ENCODE measurements at regions not wholly inside any gene's neighbourhood (a gene's known extent, or its start where the extent isn't known, plus 50 kb on each side); places are given as distances from the start of the nearest gene placed in this dataset.
"Not testable (repeated sequence)": the region's sequence is repeated elsewhere in the genome, so short reads cannot be mapped to it uniquely, and the experiment has no call there.

GRCh38 chr18:2186967-2187366 is 384.3 kb downstream of the METTL4 start:
- DNase-seq = no peak

DNA sequence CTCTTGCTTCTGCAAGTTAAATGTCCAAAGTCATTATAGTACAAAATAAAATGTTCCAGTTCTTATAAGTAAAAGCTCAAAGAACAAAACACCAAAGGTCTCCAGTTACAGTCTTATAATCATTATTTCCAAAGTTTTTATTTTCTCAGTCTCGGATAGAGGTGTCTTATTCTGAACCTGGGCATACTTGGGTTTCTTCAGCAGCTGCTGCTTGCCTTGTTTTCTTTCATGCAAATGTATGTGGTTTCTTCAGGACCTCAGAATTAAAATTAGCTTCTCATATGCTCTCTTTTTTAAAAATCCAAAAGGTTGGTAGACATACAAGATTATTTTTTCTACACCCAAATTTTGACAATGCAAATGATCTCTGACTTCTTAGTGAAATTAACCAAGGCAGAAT is 383.0 kb downstream of the METTL4 start:
- DNase-seq = no peak

- no peak for DNase-seq
Observed at GRCh38 chr18:2191180-2191790, 380.0 kb downstream of the METTL4 start.

GRCh38 chr18:2192562-2192961 is 378.7 kb downstream of the METTL4 start:
- DNase-seq = no peak

DNA sequence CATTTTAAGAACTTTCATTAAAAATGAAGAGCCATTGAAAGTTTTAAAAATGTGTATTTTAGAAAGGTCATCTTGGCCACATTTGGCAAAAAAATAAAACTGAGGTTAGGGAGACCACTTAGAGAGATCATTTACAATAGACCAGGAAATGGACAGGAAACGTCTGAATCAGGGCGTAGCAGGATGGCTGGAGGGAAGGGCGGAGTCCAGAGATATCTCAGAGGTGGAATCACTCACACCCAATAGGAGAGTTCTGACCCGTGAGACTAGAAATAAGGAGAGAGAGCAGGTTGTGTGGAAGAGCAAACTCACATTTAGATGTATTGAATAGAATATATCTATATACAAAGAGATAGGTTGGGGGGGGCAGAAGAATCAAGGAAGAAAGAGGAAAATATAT is 373.4 kb downstream of the METTL4 start:
- DNase-seq = no peak

GRCh38 chr18:2199060-2199459 is 372.2 kb downstream of the METTL4 start:
- no peak for DNase-seq

- no peak for DNase-seq
Observed at GRCh38 chr18:2201036-2201600, 370.2 kb downstream of the METTL4 start.

DNA sequence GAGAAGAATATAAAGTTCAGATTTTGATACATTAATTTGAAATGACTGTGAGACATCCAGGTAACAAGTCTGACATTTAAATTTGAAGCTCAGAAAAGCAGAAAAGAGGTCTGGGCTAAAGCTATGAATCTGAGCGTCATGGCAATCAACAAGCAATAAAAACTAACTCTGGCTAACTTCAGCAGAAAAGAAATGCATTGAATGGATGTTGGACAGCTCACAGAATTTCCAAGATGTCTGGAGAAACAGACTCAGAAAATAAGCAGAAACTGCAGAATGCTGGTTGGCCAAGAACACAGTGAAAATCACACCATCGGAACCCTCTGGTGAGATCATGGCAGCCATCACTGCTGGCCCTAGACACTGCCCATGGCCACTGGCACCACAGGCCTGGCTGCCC is 366.6 kb downstream of the METTL4 start:
- DNase-seq = no peak

- no peak for DNase-seq
Observed at GRCh38 chr18:2207294-2207693, 364.0 kb downstream of the METTL4 start.

DNA sequence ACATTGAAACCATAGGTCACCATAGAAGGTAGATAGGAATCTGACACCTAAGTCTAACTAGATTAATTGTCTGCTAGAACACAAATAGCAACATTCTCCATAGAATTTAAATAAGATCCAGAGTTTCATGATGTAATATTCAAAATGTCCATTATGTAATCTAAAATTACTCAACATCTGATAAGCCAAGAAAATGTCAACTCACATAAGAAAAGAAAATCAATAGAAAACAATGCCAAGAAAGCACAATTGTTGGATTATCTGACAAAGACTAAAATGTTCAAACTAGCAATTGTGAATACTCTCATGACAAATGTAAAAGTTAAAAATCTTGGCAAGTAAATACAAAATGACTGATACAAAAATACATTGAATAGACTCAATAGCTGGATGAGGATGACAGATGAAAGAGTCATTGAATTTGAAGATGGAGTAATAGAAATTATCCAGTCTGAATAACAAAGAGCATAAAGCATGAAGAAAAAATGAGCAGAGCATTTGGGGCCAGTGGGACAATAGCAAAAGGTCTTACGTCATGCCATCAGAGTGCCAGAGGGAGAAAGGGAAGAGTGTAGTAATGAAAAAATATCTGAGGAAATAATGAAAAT is 358.6 kb downstream of the METTL4 start:
- no peak for DNase-seq

- no peak for DNase-seq
Observed at GRCh38 chr18:2213905-2214304, 357.4 kb downstream of the METTL4 start.

DNA sequence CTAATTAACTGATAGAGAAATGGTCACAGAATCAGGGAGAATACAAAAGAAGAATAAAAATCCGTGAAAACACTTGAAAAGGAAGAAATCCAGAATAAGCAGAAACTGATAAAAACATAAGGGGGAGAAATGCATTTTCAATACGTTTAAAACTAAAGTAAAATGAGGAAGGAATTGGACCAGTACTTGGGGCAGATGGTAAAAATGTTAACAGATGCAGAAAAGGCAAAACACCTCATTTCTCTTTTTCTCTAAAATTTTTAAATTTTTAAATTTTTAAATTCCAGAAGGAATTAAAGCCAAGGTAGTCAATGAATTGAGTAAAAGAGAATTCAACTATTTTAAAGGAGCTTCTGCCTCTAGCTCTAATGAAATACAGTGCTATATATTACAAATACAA is 353.9 kb downstream of the METTL4 start:
- no peak for DNase-seq

- no peak for DNase-seq
Observed at GRCh38 chr18:2218101-2218500, 353.2 kb downstream of the METTL4 start.

DNA sequence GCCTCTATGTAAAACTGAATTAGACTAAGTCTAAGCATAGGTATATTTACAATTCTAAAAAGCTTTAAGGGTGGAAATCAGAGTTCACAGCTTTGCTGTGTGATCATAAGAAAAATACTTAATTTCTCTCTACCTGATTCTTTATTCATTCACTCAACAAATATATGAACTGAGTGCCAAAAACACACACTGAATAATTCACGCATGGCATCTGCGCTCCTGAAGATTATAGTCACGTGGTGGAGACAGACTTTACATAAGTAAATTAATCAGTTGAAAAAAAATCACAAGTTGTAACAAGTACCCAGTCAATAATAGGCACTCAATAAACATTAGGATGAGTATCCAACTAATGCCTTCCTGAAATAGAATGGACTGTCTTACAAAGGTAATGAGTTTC is 351.6 kb downstream of the METTL4 start:
- no peak for DNase-seq

- DNase-seq = no peak
Observed at GRCh38 chr18:2222270-2223185, 348.8 kb downstream of the METTL4 start.

DNA sequence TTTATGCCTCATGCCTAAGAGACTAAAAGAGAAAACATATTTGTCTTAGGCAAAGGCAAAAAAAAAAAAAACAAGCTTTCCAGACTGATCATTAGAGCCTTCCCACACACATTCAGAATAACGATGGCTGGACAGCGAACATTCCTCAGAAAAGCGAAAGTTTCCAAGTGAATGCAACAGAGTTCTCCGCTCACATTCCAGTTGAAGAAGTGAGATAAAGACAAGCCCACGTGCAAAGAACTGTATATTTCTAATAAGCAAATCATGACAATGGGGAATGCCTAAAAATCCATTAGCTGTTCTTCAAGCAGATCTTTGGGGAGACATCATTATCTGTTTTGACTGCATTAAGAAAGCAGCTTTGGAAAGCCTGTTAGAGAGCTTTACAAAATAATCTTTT is 347.9 kb downstream of the METTL4 start:
- DNase-seq = no peak

- no peak for DNase-seq
Observed at GRCh38 chr18:2223849-2224248, 347.5 kb downstream of the METTL4 start.

DNA sequence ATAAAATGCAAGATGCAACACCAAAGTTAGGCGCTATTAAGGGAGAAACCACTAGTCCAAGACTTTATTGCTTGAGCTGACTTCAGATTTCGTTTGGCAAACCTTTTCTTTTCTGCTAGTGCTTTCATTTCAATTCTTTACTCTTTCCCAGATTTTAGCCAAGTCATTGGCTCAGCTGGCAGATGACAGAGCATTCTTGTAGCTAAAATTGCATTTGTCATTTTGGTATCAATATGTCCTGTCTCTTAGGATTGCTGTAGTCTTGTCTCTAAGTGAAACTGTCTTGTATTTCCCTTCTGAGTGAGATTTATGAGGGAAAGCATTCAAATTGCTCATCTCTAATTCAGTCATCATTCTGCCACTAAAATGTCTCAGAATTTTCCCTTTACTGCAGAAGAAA is 335.1 kb downstream of the METTL4 start:
- DNase-seq = no peak

DNA sequence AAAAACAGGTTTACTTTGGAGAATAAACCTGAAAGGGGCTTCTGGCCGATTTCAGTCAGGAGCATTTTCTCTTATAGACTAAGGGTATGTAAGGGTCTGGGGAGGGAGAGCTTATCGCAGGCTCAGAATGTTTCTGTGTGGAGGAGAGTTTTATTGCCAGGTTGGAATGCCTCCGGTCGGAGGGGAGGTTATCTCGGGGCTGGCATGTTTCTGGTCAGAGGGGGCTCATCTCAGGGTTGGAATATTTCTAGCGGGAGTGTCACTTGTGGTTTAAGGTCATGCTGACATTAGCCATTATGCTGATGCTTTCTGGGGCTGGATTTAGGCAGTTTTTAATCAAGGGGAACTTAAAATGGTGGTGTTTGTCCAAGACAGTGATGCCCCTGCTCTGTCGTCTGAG is 333.6 kb downstream of the METTL4 start:
- DNase-seq = no peak

GRCh38 chr18:2240311-2240705 is 331.0 kb downstream of the METTL4 start:
- DNase-seq = no peak

- no peak for DNase-seq
Observed at GRCh38 chr18:2244641-2245040, 326.7 kb downstream of the METTL4 start.

GRCh38 chr18:2247101-2247500 is 324.2 kb downstream of the METTL4 start:
- DNase-seq = not testable (repeated sequence)

GRCh38 chr18:2254977-2255376 is 316.3 kb downstream of the METTL4 start:
- DNase-seq = no peak

All from occipital lobe (tissue), 1 donor.